ENCODE measurements at regions not wholly inside any gene's neighbourhood (a gene's known extent, or its start where the extent isn't known, plus 50 kb on each side); places are given as distances from the start of the nearest gene placed in this dataset.

DNA sequence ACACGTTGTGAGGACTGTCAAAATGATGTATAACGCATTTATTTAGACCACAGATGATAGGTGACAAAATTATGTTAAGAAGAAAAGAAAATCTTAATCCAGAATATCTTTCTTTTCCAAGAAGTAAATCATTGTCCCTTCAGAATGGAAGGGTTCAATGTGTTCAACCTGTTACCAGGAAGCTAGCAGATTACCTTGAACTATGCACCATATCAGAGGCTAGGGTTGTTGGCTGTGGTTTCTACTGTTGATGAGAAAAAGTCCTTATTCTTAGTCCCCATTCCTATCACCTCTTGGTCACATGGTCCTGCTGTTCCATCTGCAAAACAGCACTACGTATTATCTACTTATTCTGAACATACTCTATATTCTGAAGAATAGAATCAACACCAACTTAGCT is 339.5 kb upstream of the CADM1 start:
- Mint-ChIP-seq H3K27me3 (no peaks in the 10 kb centered on the region), H3K9me3 (ENCODE audit: low read depth) (peaks cover 6% of the 10 kb centered on the region), H3K4me3 (ENCODE audit: low read depth) (no peak overlapping the region), H3K27ac (no peak overlapping the region), H3K36me3 (ENCODE audit: insufficient read depth) (no peaks in the 10 kb centered on the region), H3K4me1 (ENCODE audit: low read depth) (peaks cover 10% of the 10 kb centered on the region)
- DNase-seq (ENCODE audit: low spot score, unreplicated experiment) = no peak
- TF ChIP-seq, protein P1, sequence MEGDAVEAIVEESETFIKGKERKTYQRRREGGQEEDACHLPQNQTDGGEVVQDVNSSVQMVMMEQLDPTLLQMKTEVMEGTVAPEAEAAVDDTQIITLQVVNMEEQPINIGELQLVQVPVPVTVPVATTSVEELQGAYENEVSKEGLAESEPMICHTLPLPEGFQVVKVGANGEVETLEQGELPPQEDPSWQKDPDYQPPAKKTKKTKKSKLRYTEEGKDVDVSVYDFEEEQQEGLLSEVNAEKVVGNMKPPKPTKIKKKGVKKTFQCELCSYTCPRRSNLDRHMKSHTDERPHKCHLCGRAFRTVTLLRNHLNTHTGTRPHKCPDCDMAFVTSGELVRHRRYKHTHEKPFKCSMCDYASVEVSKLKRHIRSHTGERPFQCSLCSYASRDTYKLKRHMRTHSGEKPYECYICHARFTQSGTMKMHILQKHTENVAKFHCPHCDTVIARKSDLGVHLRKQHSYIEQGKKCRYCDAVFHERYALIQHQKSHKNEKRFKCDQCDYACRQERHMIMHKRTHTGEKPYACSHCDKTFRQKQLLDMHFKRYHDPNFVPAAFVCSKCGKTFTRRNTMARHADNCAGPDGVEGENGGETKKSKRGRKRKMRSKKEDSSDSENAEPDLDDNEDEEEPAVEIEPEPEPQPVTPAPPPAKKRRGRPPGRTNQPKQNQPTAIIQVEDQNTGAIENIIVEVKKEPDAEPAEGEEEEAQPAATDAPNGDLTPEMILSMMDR (IDR thresholded peaks at IDR 0.05; ENCODE audit: unreplicated experiment) = no peak

DNA sequence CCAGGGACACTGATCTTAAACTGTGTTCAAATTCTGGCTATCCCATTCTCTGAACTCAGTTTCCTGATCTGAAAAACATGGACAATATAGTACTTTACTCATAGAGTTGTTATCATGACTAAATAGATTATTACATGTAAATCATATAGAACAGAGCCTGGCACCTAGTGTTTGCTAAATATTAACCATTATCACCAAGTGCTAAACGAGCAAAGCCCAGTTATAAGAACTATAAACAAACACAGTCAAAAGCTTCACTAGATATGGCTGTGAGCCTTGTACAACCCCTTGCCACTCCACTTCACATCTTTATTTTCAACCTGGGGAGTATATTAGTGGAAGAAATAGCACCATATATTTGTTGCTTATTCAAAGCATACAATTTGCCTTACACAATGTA is 338.9 kb upstream of the CADM1 start:
- TF ChIP-seq, protein P1 (IDR thresholded peaks at IDR 0.05; ENCODE audit: unreplicated experiment) = no peak
- no peak overlapping the region for H3K27ac Mint-ChIP-seq
- no peaks in the 10 kb centered on the region for H3K36me3 Mint-ChIP-seq (ENCODE audit: insufficient read depth)
- DNase-seq (ENCODE audit: low spot score, unreplicated experiment) = no peak
- H3K27me3 Mint-ChIP-seq = no peaks in the 10 kb centered on the region
- peaks cover 7% of the 10 kb centered on the region for H3K4me1 Mint-ChIP-seq (ENCODE audit: low read depth)
- H3K4me3 Mint-ChIP-seq (ENCODE audit: low read depth) = no peak overlapping the region
- peaks cover 8% of the 10 kb centered on the region for H3K9me3 Mint-ChIP-seq (ENCODE audit: low read depth)

DNA sequence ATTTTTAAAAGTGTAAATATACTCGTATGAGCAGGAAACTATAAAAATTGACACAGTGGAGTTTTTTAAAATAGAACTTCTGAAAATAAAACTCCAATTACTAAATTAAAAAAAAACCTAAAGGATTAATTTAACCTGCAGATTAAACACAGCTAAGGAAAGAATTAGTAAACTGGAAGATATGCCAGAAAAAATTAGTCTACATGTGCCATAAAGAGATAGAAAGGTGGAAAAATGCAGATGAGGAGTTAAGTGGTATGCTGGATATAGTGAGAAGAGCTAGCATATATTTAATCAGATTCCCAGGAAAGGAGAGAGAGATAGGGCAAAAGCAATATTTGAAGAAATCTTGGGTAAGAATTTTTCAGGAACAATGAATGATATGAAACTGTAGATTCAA is 315.8 kb upstream of the CADM1 start:
- Mint-ChIP-seq H3K36me3 (ENCODE audit: insufficient read depth) (peaks cover 2% of the 10 kb centered on the region), H3K27me3 (peaks cover 4% of the 10 kb centered on the region), H3K4me1 (ENCODE audit: low read depth) (no peaks in the 10 kb centered on the region), H3K27ac (no peak overlapping the region), H3K9me3 (ENCODE audit: low read depth) (peaks cover 25% of the 10 kb centered on the region), H3K4me3 (ENCODE audit: low read depth) (no peak overlapping the region)
- TF ChIP-seq, protein P1 (IDR thresholded peaks at IDR 0.05; ENCODE audit: unreplicated experiment) = no peak
- DNase-seq (ENCODE audit: low spot score, unreplicated experiment) = no peak

DNA sequence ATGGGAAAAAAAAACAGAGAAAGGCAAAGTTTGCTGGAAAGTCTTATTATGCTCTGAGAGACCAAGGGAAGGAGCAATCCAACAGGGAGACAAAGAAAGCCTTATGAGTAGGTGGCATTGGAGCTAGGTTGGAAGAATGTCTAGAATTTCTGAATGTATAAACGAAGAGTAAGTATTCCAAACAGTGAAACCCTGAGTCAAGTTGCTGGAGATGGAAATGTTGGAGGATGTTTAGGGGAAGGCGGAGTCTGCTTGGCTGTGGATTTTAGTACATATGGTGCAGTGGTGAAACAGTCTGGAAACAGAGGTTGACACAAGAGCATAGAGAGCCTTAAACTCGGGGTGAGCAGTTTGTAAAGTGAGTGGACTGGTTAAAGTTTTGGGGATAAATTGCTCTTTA is 314.8 kb upstream of the CADM1 start:
- TF ChIP-seq, protein P1 (IDR thresholded peaks at IDR 0.05; ENCODE audit: unreplicated experiment) = no peak
- H3K27me3 Mint-ChIP-seq = peaks cover 4% of the 10 kb centered on the region
- peaks cover 25% of the 10 kb centered on the region for H3K9me3 Mint-ChIP-seq (ENCODE audit: low read depth)
- H3K4me3 Mint-ChIP-seq (ENCODE audit: low read depth) = no peak overlapping the region
- H3K36me3 Mint-ChIP-seq (ENCODE audit: insufficient read depth) = peaks cover 2% of the 10 kb centered on the region
- H3K4me1 Mint-ChIP-seq (ENCODE audit: low read depth) = no peaks in the 10 kb centered on the region
- DNase-seq (ENCODE audit: low spot score, unreplicated experiment) = no peak
- H3K27ac Mint-ChIP-seq = no peak overlapping the region

DNA sequence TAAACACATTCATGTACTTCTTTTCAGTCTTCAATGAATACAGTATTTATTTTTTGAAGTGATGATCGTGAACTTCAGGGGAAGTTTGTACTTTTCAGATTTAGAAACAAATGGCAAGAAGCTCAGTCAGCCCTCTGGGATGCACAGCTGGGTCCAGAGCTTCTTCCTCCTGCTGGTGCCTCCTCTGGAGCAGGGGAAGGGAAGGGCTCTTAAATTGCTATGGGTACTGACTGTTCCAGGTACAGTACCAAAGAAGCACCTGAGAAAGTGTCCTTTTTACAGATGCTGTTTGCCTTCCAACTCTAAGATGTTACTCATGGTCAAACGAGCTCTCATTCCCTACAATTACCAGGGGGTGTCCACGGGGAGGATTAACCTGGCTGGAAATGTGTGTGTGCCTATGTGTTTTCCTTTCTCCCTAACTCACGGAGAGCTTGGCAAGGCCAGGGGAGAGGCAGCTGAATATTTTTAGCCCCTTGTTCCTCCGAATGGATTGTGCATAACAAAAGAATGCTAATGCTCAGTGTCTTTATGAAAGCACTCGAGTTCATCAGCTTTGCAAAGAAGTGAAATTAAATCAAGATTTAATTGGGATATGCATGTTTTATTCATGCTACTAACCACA is 313.7 kb upstream of the CADM1 start:
- Mint-ChIP-seq H3K27ac (no peak overlapping the region), H3K27me3 (peaks cover 4% of the 10 kb centered on the region), H3K4me3 (ENCODE audit: low read depth) (no peak overlapping the region), H3K36me3 (ENCODE audit: insufficient read depth) (peaks cover 2% of the 10 kb centered on the region), H3K9me3 (ENCODE audit: low read depth) (peaks cover 23% of the 10 kb centered on the region), H3K4me1 (ENCODE audit: low read depth) (no peaks in the 10 kb centered on the region)
- DNase-seq (ENCODE audit: low spot score, unreplicated experiment) = no peak
- TF ChIP-seq, protein P1 (IDR thresholded peaks at IDR 0.05; ENCODE audit: unreplicated experiment) = no peak

Data from progenitor cell of endocrine pancreas (in vitro differentiated cells).